ENCODE measurements at regions not wholly inside any gene's neighbourhood (a gene's known extent, or its start where the extent isn't known, plus 50 kb on each side); places are given as distances from the start of the nearest gene placed in this dataset.

DNA sequence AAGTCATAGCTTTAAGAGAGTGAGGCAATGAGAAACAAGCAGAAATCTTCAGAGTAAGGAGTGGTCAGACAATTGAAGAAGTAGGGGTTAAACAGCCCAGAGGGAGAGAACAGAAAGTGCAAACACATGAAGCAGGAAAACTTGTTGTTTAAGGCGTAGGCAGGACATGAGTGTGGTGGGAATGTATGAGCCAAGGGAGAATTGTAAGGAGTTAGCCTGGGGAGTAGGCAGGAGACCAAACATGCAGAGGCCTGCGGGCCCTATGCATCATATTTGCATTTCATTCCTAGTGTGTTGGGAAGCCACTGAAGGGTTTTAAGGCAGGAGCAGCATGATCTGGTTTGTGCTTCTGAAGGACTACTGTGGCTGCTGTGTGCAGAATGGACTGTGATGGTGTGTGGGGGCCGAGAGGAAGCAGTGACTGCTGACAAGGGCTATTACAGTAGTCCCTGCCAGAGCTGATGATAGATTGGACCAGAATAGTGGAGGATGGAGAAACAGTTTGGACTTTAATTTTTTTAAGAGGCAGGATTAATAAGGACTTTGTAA, 179.9 kb upstream of the C11orf87 start:
- FAIRE-seq (no peak), DNase-seq (ENCODE audit: low spot score in 2 of 2) (no peak)

DNA sequence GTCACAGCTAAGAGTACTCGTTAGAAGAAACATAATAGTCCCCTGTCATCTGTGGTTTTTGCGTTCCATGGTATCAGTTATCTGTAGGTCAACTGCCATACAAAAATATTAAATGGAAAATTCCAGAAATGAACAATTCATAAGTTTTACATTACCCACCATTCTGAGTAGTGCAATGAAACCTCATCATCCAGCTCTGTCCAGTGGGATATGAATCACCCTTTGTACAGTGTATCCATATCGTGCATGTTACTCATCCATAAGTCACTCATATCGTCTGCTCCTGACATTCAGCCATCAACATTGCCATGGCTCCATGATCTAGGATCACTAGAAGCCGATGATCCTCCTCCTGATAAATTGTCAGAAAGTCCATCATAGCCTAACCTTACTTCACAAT, 174.9 kb upstream of the C11orf87 start:
- no peak for DNase-seq (ENCODE audit: low spot score in 2 of 2)
- FAIRE-seq = no peak

DNA sequence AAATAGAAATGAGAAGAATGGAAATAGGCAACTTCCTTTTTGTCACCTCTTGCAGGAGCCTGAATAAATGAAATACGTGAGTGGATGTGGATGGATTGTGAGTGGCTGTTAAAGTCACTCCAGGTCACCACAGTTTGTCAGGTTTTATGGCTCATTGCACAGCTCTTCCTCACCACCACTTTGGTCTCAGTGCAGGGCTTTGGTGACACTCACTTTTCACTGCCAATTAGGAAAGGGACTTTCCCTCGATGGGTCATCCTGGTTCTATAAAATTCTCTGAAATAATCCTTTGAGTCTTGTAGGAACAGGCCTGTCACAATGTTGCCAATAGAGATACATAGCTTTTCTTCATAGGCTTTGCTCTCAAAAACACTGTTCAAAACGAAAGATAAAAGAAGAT, 172.4 kb upstream of the C11orf87 start:
- no peak for DNase-seq (ENCODE audit: low spot score in 2 of 2)
- FAIRE-seq = no peak

DNA sequence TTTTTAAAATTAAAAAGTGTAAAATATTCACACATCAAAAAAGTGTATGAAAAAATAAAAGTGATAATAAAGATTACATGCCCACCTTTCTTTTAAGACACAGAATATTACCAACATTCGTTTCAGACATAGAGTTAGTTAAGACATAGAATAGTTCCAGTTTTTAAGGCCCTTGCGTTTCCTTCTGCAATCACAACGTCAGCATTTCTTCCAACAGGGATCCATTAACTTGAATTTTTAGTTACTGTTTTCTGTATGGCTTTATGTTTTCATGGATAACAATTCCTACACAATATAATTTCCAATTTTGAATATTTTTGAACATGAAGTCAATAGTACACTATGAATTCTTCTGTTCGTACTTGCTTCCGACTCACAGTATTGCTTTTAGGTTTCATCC, 170.8 kb upstream of the C11orf87 start:
- FAIRE-seq (no peak), DNase-seq (ENCODE audit: low spot score in 2 of 2) (no peak)

DNA sequence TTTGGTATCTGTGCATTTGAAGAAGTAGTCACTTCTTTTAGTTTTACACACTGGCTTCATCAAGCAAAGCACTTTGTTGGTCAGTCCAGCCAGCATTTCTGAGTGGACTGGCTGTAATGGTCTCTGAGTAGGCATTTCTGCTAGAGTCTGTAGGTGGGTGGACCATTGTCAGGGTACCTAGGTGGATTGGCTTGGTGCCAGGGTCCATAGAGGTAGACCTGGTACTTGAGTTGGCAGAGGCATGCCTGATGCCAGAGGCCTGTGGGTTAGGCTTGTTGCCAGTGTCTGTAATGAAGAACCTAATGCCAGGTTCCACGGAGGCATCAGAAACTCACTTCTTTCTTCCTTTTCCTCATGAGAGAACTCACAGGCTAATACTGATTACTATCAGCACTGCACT, 157.9 kb upstream of the C11orf87 start:
- FAIRE-seq (no peak), DNase-seq (ENCODE audit: low spot score in 2 of 2) (no peak)

DNA sequence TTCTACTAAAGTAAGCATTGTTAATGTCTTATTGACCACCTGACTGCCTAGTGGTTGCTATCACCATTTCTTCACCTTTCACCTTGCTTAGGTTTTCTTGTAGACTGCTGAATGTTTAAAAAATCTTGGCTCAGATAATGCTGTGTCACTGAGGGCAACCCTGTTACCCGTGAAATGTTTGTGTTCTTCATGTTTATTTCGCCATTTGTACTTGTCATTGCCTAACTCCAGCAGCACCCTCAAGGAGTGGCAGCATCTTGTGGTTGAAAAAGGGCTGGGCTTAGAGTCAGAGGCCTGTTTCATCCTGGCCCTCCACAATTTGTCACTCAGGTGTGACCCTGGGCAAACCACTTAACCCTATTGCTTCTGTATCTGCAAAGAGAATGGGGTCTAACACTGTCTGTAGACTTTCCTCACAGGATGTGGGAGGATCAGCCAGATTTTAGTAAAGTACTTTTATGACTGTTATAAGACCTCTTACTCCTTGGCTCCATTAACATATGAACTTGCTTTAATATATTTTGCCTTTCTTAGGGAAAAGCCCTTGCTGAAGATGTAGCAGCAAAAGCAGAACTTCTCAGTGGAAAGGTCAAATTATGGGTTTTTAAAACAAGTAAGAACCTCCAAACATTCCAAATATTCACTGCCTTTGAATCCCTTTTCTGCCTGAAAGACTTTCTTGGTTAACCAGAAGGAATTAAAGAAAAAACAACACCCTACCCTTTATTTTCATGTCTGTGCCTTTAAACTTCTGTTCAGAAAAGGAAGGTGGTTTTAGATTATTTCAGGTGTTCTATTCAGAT, 154.5 kb upstream of the C11orf87 start:
- no peak for FAIRE-seq
- no peak for DNase-seq (ENCODE audit: low spot score in 2 of 2)

DNA sequence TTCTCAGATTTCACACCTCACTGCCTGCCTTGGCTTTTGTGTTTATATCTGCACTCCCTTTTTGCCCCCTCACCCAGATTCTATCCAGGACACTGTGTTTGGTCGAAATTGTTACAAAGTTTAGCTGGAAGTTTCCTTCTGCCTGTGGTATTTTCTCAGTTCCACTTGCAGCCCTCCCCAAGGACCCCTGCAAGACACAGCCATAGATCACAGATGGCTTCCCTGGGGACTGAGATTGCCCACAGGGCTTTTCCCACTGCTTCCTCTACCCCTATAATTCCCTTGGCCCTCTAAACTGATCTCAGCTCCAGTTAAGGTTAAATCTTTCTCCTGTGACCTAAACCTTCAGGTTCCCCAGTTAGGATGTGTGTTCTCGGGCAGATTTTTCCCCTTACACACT, 146.1 kb upstream of the C11orf87 start:
- FAIRE-seq (no peak), DNase-seq (ENCODE audit: low spot score in 2 of 2) (no peak)

DNA sequence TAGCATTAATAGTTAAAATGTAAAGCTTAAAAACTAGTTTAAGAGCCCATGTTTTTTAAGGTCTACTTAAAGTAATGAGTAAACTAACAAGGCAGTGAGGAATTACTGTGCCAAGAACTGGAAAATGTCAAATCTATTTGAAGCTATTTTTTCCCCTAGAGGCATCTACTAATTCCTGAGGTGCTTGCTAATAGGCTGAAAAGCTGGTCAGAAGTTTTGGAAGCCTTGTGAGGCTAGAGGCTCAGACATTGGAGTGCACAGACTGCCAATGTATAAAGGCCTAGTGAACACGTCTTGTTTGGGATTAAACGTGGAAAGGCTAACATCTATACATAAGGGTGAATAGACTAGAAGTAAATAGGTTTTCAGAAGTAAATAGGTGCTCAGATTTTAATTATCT, 136.5 kb upstream of the C11orf87 start:
- no peak for DNase-seq (ENCODE audit: low spot score in 2 of 2)
- FAIRE-seq = no peak

DNA sequence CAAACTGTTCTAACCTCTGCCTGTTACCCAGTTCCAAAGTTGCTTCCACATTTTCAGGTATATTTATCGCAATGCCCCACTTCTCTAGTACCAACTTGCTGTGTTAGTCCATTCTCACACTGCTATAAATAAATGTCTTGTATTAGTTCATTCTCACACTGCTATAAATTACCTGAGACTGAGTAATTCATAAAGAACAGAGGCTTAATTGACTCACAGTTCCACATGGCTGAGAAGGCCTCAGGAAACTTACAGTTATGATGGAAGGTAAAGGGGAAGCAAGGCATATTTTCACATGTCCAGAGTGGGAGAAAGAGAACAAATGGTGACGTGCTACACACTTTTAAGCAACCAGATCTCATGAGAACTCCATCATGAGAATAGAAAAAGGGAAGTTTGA, 130.4 kb upstream of the C11orf87 start:
- DNase-seq (ENCODE audit: low spot score in 2 of 2) (no peak), FAIRE-seq (no peak)

DNA sequence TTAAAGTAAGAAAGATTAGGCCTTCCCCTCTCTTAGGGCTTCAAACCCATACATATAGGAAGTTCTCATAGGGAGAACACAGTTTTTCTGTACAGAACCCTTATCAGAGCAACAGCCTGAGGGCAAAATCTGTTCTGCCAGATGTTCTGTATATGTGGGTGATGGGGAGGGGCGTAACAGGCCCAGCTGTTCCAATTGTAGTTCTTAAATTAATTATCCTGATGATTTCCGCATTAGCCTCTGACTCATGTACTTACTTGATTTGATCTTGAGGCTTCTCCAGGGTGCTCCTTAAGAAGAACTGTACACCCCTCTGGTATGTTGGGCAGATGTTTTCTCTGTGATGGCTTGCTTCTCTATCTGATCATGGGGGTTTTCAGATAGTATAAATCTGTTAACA, 123.1 kb upstream of the C11orf87 start:
- DNase-seq (ENCODE audit: low spot score in 2 of 2) (no peak), FAIRE-seq (no peak)

DNA sequence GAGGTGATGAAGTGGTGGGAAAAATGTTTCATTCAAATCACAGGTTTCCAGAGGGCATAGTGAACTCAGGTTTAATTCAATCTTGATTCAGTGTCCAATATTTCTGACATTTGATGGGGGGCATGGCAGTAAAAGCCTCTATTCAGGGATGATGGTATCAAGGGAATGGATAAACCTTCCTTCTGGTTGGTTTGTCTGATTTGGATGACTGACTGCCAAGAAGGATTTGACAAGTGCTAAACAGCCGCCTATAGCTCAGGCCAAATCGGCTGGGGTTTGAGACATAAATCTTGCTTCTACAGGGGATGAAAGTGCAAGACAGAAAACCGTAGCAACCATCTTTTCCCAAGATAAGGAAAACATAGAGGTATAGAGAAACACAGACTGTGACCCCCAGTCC, 121.8 kb upstream of the C11orf87 start:
- FAIRE-seq = no peak

DNA sequence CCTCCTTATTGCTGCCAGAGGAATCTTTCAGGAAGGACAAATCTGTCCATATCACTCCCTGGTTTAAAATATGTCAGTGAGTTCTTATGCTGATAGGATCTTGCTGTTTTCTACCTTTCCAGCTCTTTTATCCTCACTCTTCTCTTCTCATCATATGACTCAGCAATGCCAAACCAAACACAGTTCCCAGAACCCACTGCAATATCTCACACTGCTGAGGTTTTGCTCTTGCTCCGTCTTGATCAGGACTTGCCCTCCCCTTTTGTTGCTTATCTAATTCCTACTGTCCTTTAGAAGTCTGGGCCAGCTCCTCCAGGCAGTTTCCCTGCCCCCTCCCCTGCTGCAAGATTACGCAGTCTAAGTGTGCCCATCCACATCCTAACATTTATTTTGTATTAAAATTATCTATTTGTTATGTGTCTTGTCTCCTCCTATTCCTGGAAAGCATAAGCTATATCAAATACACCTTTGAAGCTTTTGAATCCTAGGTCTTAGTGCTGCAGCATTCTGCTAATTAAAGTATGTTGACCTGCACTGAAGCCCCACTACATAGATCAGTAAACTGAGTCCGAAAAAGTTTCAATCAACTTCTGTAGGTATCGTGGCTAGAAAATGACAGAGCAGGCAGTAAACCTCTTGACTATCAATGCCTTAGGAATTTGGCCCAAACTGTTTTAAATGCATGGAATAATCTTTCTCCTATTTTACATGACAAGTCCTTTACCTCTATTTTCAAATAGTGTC, 119.2 kb upstream of the C11orf87 start:
- DNase-seq (ENCODE audit: low spot score in 2 of 2) (no peak), FAIRE-seq (no peak)

More for the DNA sequence above, 121.8 kb upstream of the C11orf87 start:
- no peak for DNase-seq (ENCODE audit: low spot score in 2 of 2)

DNA sequence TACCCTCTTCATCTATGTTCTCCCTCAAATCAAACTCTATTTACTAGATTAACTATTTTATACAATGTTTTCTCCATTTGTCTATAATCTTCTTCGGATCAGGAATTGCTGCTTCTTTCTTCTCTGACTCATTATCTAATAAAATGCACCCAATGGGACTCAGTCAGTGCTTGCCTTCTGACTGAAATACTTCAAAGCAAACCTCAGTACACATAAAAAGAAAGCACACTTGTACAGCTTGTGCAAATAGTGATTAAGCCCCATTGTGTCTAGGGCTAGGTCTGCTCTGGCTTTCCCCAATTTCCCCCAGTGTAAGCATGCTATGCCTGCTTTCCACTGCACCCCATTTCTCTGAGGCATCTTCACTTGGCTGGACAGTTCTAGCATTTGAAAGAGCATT, 118.6 kb upstream of the C11orf87 start:
- FAIRE-seq (no peak), DNase-seq (ENCODE audit: low spot score in 2 of 2) (no peak)

DNA sequence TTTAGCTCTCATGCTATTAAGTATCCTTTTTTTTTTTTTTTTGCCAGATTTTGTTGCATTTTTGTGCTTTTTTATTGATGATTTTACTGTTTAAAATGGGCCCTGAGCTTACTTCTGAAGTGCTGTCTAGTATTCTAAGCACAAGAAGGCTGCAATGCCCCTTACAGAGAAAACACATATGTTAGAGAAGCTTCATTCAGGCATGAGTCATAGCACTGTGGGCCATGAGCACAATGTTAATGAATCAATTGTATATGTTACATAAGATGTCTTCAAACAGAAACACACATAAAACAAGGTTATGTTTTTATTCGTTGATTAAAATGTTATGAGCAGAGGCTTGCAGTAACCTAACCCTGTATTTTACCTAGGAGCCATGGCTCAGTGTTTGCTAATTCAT, 117.8 kb upstream of the C11orf87 start:
- DNase-seq (ENCODE audit: low spot score in 2 of 2) (no peak), FAIRE-seq (no peak)

DNA sequence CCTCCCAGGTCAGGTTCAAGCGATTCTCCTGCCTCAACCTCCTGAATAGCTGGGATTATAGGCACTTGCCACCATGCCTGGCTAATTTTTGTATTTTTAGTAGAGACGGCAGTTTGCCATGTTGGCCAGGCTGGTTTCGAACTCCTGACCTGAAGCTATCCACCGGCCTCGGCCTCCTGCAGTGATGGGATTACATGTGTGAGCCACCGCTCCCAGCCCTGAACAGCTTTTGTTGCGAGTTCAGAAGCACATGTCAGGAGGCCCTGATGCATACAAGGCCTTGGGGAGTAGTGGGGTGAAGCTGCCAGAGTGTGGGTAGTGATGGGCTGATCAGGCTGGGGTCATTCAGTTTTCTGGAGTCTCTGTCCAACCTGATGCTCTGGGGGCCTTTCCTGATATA, 117.0 kb upstream of the C11orf87 start:
- FAIRE-seq = no peak

DNA sequence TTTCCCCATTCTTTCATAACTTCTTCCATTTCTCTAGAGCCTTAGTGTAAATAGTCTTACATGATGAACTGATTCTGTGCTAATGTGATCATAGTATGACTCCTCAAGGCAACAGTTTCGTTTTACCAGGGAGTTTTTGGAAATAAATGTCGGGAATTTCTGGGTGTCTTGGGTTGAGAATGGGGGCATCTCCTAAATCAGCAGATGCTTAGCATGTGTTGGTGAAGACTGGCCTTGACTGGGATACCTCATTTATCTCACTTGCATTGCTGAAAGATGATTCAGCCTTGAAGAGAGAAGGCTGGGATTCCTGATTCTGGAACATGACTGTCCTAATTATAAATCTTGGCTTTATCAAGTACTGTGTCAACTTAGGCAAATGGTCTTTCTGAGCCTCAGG, 115.7 kb upstream of the C11orf87 start:
- FAIRE-seq = no peak

More for the DNA sequence above, 117.0 kb upstream of the C11orf87 start:
- DNase-seq (ENCODE audit: low spot score in 2 of 2) = no peak

DNA sequence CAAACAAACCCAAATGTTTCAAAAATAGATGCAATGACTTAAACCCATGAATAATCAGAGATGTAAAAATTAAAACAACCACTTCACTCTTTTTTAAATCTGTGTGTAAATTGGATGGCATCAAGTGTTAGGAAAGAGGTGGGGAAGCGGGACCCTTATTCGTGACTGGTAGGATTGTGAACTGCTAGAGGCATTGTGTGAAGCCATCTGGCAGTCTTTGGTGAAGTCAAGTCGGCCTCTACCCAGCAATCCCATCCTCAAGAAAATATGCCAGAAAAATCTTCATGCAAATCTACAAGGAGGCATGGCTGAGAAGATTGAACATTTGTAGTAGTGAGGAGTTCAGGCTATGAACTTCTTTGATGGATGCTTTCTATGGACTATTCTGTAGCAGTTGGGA, 114.6 kb upstream of the C11orf87 start:
- no peak for DNase-seq (ENCODE audit: low spot score in 2 of 2)
- FAIRE-seq = no peak

More for the DNA sequence above, 115.7 kb upstream of the C11orf87 start:
- no peak for DNase-seq (ENCODE audit: low spot score in 2 of 2)

DNA sequence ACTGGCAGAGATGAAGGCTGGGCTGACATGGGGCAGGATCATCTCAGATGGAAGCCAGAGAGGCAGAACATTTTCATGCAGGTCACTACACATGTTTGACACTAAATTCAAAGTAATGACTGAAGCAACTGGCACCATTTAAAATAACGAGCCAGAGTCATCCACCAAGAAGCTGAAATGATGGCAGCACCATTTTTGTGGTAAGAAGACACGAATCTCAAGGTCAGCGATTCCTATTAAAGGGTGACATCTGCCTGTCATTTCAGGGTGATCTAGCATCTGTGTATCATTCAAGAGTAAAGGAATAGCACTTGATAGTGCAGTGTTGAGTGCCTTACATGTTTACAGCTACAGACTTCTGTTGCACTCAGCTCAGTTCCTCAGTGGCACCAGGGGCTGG, 113.4 kb upstream of the C11orf87 start:
- DNase-seq (ENCODE audit: low spot score in 2 of 2) (no peak), FAIRE-seq (no peak)

DNA sequence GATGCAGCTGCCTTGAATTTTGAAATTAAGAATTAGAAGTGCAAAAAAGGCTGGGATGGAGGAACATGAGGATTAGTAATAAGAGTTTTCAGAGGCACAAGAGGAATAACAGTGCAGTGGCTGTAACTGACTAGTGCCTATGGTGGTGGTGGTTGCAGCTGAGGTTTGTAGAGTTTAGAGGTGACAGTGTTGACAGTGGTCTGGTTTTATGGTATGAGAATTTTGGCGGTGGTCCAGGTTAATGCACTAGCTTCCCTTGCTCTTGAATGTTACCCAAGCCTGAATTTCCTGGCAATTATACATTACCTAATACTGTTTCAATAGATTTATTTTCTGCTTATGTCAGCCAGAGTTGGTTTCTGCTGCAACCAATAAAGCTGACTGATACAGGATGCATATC, 112.8 kb upstream of the C11orf87 start:
- FAIRE-seq (no peak), DNase-seq (ENCODE audit: low spot score in 2 of 2) (no peak)

DNA sequence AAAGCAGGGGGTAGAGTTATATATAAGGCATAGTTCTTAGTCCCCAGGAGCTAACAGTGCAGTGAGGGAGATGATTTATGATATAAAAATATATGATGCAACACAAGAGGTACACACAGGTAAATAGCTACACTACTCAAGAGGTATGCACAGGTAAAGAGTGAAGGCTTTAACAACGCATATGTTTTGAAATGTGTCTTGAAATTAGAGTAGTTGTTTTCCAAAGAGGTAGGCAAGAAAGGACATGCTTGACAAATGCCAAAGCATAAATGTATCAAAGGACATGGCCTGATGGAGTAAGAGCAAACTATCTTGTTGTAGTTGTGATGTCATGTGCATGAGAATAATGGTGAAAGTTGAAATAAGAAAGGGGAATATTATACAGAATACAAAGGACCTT, 104.3 kb upstream of the C11orf87 start:
- no peak for DNase-seq (ENCODE audit: low spot score in 2 of 2)
- no peak for FAIRE-seq

DNA sequence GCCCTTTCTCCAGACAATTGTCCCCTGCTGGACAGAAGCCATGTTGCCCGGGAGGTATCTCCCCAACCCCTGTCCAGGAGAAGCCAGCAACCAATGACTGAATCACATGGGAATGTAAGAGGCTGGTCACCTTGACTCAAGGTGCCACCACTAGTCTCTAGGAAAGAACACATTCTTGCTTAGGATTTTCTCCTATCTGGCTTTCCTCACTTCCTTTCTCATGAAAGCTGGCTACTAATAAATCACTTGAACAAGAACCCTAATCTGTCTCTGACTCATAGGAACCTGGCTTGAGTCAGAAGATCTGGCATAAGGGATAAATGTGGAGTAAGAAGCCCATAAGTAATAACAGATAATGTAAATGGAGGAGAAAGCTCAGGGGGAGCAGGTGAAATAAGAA, 101.4 kb upstream of the C11orf87 start:
- FAIRE-seq (no peak), DNase-seq (ENCODE audit: low spot score in 2 of 2) (no peak)

DNA sequence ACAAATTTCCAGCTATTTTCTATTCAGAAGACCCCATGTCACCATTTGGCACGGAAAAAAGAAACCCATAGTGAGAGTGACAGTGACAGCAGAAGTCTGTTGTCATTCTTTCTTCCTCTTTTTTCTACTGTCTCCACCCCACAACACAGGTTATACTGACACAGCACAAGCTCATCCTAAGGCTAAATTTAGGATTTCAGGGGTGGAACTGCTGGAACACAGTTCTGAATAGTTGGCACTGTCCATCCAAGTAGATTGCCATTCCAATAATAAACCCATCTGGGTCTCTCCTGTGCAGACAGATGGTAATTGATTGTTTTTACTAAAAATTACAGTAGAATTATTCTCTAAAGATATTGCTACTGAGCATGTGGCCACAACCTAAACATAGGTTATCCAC, 95.2 kb upstream of the C11orf87 start:
- no peak for DNase-seq (ENCODE audit: low spot score in 2 of 2)
- FAIRE-seq = no peak
